Fibroblast of skin of scalp (primary cell): ENCODE measurements at regions not wholly inside any gene's neighbourhood (a gene's known extent, or its start where the extent isn't known, plus 50 kb on each side); places are given as distances from the start of the nearest gene placed in this dataset.

Experiments used
- DNase-seq: peaks from one replicate; pipeline ENCODE4 v3.0.0-alpha.2; 2013

DNA sequence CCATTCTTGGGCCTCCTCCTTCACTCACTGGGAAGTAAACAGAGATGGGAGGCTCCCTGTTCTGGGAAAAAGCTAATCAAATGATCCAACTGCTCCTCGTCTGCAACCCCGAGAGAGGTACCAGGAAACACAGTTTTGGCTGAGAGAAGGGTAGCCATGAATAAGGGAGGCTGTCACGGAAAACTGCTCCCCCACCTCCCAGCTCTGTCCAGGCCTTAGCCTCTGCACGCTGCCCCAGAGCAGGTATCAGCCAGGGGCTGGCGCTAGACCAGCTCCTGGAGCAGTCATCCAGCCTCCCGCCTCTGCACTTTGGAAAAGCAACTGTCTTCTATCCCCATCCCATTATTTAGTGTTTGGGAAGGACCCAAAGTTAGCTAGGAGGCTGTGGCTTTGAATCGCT lies 266.1 kb downstream of the NDUFS4 start:
- DNase-seq = no peak

DNA sequence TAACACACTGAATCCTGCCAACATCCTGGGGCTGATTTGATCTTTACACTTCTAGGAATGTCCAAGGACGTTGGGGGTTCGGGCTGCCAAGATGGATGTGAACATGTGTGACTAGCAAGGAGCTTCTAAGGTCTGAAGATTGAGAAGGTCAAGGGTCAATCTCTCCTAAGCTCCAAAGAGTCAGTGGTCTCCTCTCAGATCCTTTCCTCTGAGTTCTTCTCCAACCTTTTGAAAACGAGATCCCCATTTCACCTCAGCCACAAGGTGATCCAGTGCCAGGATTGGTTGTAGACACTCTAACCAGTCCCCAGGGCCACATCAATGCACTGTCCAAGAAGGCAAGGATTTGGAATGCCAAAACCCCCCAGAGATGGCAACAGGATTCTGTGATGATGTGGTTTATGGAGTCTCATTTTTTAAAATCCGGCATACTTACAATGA lies 266.8 kb downstream of the NDUFS4 start:
- DNase-seq = no peak

DNA sequence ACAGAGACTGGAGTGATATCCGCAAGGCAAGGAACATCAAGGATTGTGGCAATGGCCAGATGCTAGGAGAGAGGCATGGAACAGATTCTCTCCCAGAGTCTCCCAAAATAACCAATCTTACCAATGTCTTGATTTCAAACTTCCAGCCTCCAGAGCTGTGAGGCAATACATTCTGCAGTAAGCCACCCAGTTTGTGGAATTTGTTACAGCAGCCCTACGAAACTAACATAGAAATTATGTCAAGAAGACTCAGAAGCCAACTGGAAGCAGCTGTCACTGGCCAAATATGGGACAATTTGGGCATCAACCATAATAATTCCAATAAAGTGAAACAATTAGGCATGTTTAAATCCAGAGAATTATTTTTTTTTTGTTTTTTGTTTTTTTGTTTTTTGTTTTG lies 271.1 kb downstream of the NDUFS4 start:
- DNase-seq = no peak
